GM13976 (cell line): ENCODE measurements at regions not wholly inside any gene's neighbourhood (a gene's known extent, or its start where the extent isn't known, plus 50 kb on each side); places are given as distances from the start of the nearest gene placed in this dataset.

ENCODE experiments used
- DNase-seq: peaks from one replicate; pipeline ENCODE4 v3.0.0; 2012; ENCODE audit warnings: low spot score
- CTCF ChIP-seq: IDR thresholded peaks from 2 replicates; pipeline ENCODE4 v1.5.1; 2012; ENCODE audit warnings: borderline replicate concordance, mild to moderate bottlenecking; ENCODE audit not compliant: insufficient read depth; ENCODE audit errors: extremely low read depth, missing control alignments, control extremely low read depth
- in situ Hi-C: fragments of 300-500 bp; cut with MboI; formaldehyde crosslinking; loops from one replicate; pipeline ENCODE4 v1.12.0; 2022; ENCODE audit warnings: low sequenced_read_pairs, mixed read lengths, inconsistent platforms; ENCODE audit not compliant: unreplicated experiment

GRCh38 chr13:23074075-23074828 is 106.5 kb upstream of the SGCG start:
- in situ Hi-C loops, result no loop called here
- DNase-seq, result no peak
- TF ChIP-seq CTCF, result no peak

DNA sequence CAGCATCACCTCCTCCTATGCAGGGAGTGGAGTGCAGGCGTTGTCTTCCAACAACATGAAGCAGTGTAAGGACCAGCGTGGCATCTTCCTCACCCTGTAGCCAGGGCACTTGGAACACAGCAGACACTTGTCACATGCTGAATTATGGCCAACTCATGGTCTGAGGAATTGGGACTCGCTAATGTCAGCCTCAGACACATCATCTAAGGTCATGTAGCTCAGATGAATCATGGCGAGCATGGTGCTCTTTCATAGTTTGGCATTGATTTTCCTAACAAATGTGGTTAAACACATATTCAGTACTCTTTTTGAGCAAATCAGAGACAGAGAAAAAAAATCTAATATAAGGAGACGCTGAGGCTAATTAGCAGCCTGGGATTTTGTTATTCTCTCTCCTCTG is 99.6 kb upstream of the SGCG start:
- TF ChIP-seq CTCF, result no peak
- DNase-seq, result no peak
- in situ Hi-C loops, result no loop called here

GRCh38 chr13:23081901-23082300 is 98.9 kb upstream of the SGCG start:
- in situ Hi-C loops, result no loop called here
- DNase-seq, result no peak
- TF ChIP-seq CTCF, result no peak

DNA sequence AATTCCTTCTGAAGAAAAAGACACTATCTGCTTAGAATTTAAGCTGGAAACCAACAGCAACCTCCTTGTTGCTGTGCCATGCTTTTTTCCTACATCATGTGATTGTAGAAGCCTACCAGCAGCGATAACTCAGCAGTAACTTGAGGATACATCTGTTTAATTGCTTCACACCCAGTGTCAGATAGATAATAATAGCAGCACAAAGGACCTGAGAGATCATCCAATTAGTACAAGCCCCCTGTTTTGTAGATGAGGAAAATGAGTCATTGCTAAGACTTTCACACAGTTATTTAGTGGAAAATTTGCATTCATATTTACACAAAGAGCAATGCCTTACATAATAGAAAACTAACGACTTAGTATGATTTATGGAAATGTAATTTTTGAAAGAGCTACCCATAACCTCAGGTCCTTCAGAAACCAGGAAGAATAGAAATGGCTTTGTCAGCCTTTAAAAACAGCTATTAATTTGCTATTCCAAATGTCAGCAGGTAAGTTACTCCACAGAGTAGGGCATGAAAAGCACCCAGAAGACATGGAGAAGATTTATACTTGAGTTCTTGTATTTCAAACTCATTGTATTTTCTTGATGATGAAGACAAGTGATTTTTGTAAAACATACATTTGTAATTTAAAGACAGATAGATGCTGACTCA is 93.7 kb upstream of the SGCG start:
- in situ Hi-C loops, result no loop called here
- TF ChIP-seq CTCF, result no peak
- DNase-seq, result no peak

GRCh38 chr13:23087880-23088279 is 92.9 kb upstream of the SGCG start:
- peak; percentile 47 for TF ChIP-seq CTCF
- in situ Hi-C loops, result no loop called here
- peak; percentile 49 for DNase-seq

DNA sequence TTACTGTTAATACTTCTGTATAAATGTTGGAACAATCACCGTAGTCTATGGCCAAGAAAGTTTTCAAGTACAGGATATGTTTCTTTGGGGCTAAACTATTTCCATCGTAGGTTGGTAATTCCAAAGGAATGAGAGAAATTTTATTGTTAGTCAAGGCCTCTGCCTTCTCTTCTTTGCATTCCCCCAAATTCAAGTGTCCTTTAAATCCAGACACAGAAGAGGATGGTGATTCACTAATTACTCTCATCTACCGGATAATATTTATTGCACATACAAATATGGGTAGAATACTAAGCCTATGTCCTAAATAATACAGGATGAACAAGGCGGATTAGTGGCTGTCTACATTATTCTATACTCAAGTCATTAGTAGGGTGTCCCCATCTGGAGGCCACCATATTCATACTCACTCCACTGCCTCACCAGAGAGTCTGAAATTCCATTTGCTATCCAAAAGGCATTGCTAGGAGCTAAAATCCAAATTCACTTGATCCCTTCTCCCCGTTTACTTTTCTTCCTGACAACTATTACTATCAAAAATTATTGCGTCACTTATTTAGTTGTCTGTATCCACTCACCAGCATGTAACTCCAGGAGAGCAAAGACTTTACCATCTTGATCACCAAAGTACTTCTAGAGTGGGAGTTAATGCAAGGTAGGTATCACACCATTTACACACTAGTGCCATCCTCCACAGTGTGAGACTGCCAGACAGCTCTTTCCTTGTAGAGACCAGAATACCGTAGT is 82.4 kb upstream of the SGCG start:
- DNase-seq, result no peak
- in situ Hi-C loops, result no loop called here
- no peak for TF ChIP-seq CTCF
